CD4-positive, alpha-beta T cell (primary cell): ENCODE measurements at regions not wholly inside any gene's neighbourhood (a gene's known extent, or its start where the extent isn't known, plus 50 kb on each side); places are given as distances from the start of the nearest gene placed in this dataset.

ENCODE experiments used
- ATAC-seq: fragments of 200-7000 bp; cut with Tn5 transposase; one replicate; pipeline ENCODE4 v1.10.0; 2022; ENCODE audit warnings: mild to moderate bottlenecking; ENCODE audit not compliant: poor library complexity
- CTCF ChIA-PET: fragments of 350-600 bp; sonication (Branson Sonifier 250); formaldehyde crosslinking; loops from one replicate; lab custom pipeline; 2021; ENCODE audit warnings: antibody characterized with exemption, inconsistent platforms; lab: Charles Lee
- POLR2A ChIA-PET: fragments of 350-600 bp; sonication (Branson Sonifier 250); formaldehyde crosslinking; loops from one replicate; lab custom pipeline; 2021; ENCODE audit warnings: antibody characterized with exemption, inconsistent platforms; lab: Charles Lee
- DNase-seq, 14 experiments: peaks; one replicate each; pipeline ENCODE4 v3.0.0-alpha.2; 2013 to 2020; ENCODE audit warnings: mixed read lengths in 2 of 14
- H3K27ac ChIP-seq, 2 donors: one replicate each; pipeline versions ENCODE4 v1.5.1 to v1.7.0; 2013; ENCODE audit warnings: low read length in 2 of 2, low read depth in 1 of 2, mild to moderate bottlenecking in 1 of 2
- H3K27me3 ChIP-seq, 2 experiments: 1 replicate in 1 of 2; 2 replicates in 1 of 2; pipeline versions ENCODE4 v1.6.1 to v1.7.0; 2013; ENCODE audit warnings: low read length in 2 of 2, control low read depth in 1 of 2, mild to moderate bottlenecking in 1 of 2, moderate library complexity in 1 of 2; ENCODE audit not compliant: insufficient read depth in 2 of 2, control insufficient read depth in 1 of 2
- H3K36me3 ChIP-seq: one replicate; pipeline ENCODE4 v1.6.1; 2013; ENCODE audit warnings: low read length, control low read depth; ENCODE audit not compliant: insufficient read depth
- H3K4me1 ChIP-seq: one replicate; pipeline ENCODE4 v1.6.1; 2013; ENCODE audit warnings: low read length, control low read depth; ENCODE audit not compliant: insufficient read depth
- H3K4me3 ChIP-seq: one replicate; pipeline ENCODE4 v1.5.1; 2013; ENCODE audit warnings: mild to moderate bottlenecking, low read length, moderate library complexity
- H3K9me3 ChIP-seq, 2 experiments: 1 replicate in 1 of 2; 2 replicates in 1 of 2; pipeline versions ENCODE4 v1.6.1 to v1.7.0; 2013; ENCODE audit warnings: low read length in 2 of 2, mild to moderate bottlenecking in 2 of 2, control low read depth in 1 of 2, moderate library complexity in 1 of 2; ENCODE audit not compliant: control insufficient read depth in 1 of 2, insufficient read depth in 1 of 2
- H3K27ac Mint-ChIP-seq: one replicate; pipeline ENCODE4 v1.8.0; 2020; ENCODE audit warnings: mixed read lengths
- H3K27me3 Mint-ChIP-seq: one replicate; pipeline ENCODE4 v1.8.0; 2021; ENCODE audit warnings: mixed read lengths
- H3K36me3 Mint-ChIP-seq: one replicate; pipeline ENCODE4 v1.8.0; 2021; ENCODE audit warnings: low read depth, mixed read lengths
- H3K4me1 Mint-ChIP-seq: one replicate; pipeline ENCODE4 v1.8.0; 2021; ENCODE audit warnings: low read depth, mixed read lengths
- H3K4me3 Mint-ChIP-seq: one replicate; pipeline ENCODE4 v1.8.0; 2020; ENCODE audit warnings: mild to moderate bottlenecking, mixed read lengths
- H3K9me3 Mint-ChIP-seq: one replicate; pipeline ENCODE4 v1.8.0; 2020; ENCODE audit warnings: mixed read lengths
- CTCF ChIP-seq: fragments of 200-600 bp; IDR thresholded peaks from one replicate; pipeline ENCODE4 v1.8.0; 2022; ENCODE audit warnings: antibody characterized with exemption, mild to moderate bottlenecking
- intact Hi-C, 2 experiments: fragments of 100-400 bp; cut with DNase I in 1 of 2; cut with micrococcal nuclease in 1 of 2; formaldehyde crosslinking; loops; one replicate each; pipeline versions ENCODE4 v1.15.1 to v1.9.0; 2023 to 2025; cut with DNase I, micrococcal nuclease

GRCh38 chr4:67014592-67014991 lies 530.7 kb downstream of the CENPC start:
- intact Hi-C loops, result no loop called here
- Histone ChIP-seq H3K4me1 (no peaks in the 10 kb centered on the region), H3K27ac (no peak overlapping the region), H3K36me3 (no peaks in the 10 kb centered on the region), H3K4me3 (no peak overlapping the region), H3K9me3 (peaks cover 0 to 6% of the 10 kb centered on the region in 2 experiments), H3K27me3 (no peaks in the 10 kb centered on the region)
- H3K27me3 Mint-ChIP-seq, result no peaks in the 10 kb centered on the region
- no peak for TF ChIP-seq CTCF
- no peaks in the 10 kb centered on the region for H3K4me1 Mint-ChIP-seq
- CTCF ChIA-PET, result no interaction called here
- no peaks in the 10 kb centered on the region for H3K36me3 Mint-ChIP-seq
- POLR2A ChIA-PET, result no interaction called here
- no peak for ATAC-seq
- peaks cover 5% of the 10 kb centered on the region for H3K9me3 Mint-ChIP-seq
- H3K4me3 Mint-ChIP-seq, result no peak overlapping the region
- no peak overlapping the region for H3K27ac Mint-ChIP-seq
- DNase-seq, result no peak

- no peaks in the 10 kb centered on the region for H3K27me3 Mint-ChIP-seq
Observed at GRCh38 chr4:67006791-67007190, 538.5 kb downstream of the CENPC start.

GRCh38 chr4:66991521-66991920 lies 553.8 kb downstream of the CENPC start:
- POLR2A ChIA-PET, result no interaction called here
- no peak overlapping the region for H3K27ac Mint-ChIP-seq
- no peaks in the 10 kb centered on the region for H3K4me1 ChIP-seq
- no peaks in the 10 kb centered on the region for H3K27me3 Mint-ChIP-seq
- no peaks in the 10 kb centered on the region for H3K27me3 ChIP-seq
- no peaks in the 10 kb centered on the region for H3K36me3 Mint-ChIP-seq
- no peak overlapping the region for H3K4me3 ChIP-seq
- intact Hi-C loops, result no loop called here
- peaks cover 14% of the 10 kb centered on the region for H3K9me3 Mint-ChIP-seq
- no peaks in the 10 kb centered on the region for H3K36me3 ChIP-seq
- ATAC-seq (no peak), DNase-seq (no peak)
- no peak overlapping the region for H3K27ac ChIP-seq
- peaks cover 5 to 15% of the 10 kb centered on the region in 2 experiments for H3K9me3 ChIP-seq
- no peak for TF ChIP-seq CTCF
- no peak overlapping the region for H3K4me3 Mint-ChIP-seq
- H3K4me1 Mint-ChIP-seq, result no peaks in the 10 kb centered on the region
- CTCF ChIA-PET, result no interaction called here

More at GRCh38 chr4:67006791-67007190, 538.5 kb downstream of the CENPC start:
- Histone ChIP-seq H3K4me3 (no peak overlapping the region), H3K9me3 (peaks cover 0 to 4% of the 10 kb centered on the region in 2 experiments), H3K27ac (no peak overlapping the region), H3K27me3 (no peaks in the 10 kb centered on the region), H3K4me1 (no peaks in the 10 kb centered on the region), H3K36me3 (no peaks in the 10 kb centered on the region)
- DNase-seq (no peak), ATAC-seq (no peak)
- Mint-ChIP-seq H3K27ac (no peak overlapping the region), H3K9me3 (peaks cover 7% of the 10 kb centered on the region), H3K4me1 (no peaks in the 10 kb centered on the region), H3K4me3 (no peak overlapping the region), H3K36me3 (no peaks in the 10 kb centered on the region)
- intact Hi-C loops, result no loop called here
- ChIA-PET CTCF (no interaction called here), POLR2A (no interaction called here)
- TF ChIP-seq CTCF, result no peak
